ENCODE measurements at regions not wholly inside any gene's neighbourhood (a gene's known extent, or its start where the extent isn't known, plus 50 kb on each side); places are given as distances from the start of the nearest gene placed in this dataset.

DNA sequence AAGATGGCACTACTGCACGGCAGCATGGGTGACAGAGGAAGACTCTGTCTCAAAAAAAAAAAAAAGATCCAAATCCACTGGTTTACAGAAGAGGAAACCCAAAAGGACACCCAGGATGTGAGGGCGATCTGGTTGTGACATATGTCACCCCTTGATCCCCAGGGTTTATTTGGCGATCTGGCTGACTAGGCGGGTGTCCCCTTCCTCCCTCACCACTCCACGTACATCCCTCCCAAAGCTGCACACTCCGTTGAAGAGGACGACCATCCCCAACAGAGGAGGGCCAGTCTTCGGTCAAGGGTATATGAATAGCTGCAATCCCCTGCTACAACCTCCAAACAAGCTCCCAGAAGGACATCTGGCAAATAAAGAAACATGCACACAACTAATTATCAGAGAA, 111.6 kb downstream of the HTR5A start:
- no peak overlapping the region for H3K27ac Mint-ChIP-seq
- H3K9me3 Mint-ChIP-seq = peaks cover 2 to 7% of the 10 kb centered on the region in 2 donors
- H3K4me3 ChIP-seq (ENCODE audit: low read length) = no peak overlapping the region
- intact Hi-C loops (cut with micrococcal nuclease) = no loop called here
- peaks cover 12% of the 10 kb centered on the region for H3K36me3 Mint-ChIP-seq
- TF ChIP-seq, protein P1, sequence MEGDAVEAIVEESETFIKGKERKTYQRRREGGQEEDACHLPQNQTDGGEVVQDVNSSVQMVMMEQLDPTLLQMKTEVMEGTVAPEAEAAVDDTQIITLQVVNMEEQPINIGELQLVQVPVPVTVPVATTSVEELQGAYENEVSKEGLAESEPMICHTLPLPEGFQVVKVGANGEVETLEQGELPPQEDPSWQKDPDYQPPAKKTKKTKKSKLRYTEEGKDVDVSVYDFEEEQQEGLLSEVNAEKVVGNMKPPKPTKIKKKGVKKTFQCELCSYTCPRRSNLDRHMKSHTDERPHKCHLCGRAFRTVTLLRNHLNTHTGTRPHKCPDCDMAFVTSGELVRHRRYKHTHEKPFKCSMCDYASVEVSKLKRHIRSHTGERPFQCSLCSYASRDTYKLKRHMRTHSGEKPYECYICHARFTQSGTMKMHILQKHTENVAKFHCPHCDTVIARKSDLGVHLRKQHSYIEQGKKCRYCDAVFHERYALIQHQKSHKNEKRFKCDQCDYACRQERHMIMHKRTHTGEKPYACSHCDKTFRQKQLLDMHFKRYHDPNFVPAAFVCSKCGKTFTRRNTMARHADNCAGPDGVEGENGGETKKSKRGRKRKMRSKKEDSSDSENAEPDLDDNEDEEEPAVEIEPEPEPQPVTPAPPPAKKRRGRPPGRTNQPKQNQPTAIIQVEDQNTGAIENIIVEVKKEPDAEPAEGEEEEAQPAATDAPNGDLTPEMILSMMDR (IDR thresholded peaks at IDR 0.05) = no peak
- H3K4me1 Mint-ChIP-seq = no peaks in the 10 kb centered on the region
- no peaks in the 10 kb centered on the region for H3K4me1 ChIP-seq (ENCODE audit: control insufficient read depth, insufficient read depth, low read length)
- peaks cover 17% of the 10 kb centered on the region for H3K9me3 ChIP-seq (ENCODE audit: control insufficient read depth, insufficient read depth, low read length)
- DNase-seq = no peak
- ATAC-seq = peak in 1 of 3 donors; percentile 21
- H3K27me3 Mint-ChIP-seq (ENCODE audit: low read depth in 2 of 2) = peaks cover 8 to 36% of the 10 kb centered on the region in 2 donors
- 83% methylated on average over 8 of the region's 8 CpGs for WGBS (ENCODE audit: insufficient coverage)
- no peaks in the 10 kb centered on the region for H3K36me3 ChIP-seq (ENCODE audit: control insufficient read depth, insufficient read depth, low read length)
- H3K27me3 ChIP-seq (ENCODE audit: control insufficient read depth, insufficient read depth, low read length) = no peaks in the 10 kb centered on the region
- H3K4me3 Mint-ChIP-seq = no peak overlapping the region
- no peak overlapping the region for H3K27ac ChIP-seq (ENCODE audit: low read length)

GRCh38 chr7:155182406-155182970, 112.4 kb downstream of the HTR5A start:
- intact Hi-C loops (cut with micrococcal nuclease) = no loop called here
- H3K36me3 ChIP-seq (ENCODE audit: control insufficient read depth, insufficient read depth, low read length) = no peaks in the 10 kb centered on the region
- TF ChIP-seq, protein P1 (IDR thresholded peaks at IDR 0.05) = no peak
- no peaks in the 10 kb centered on the region for H3K4me1 ChIP-seq (ENCODE audit: control insufficient read depth, insufficient read depth, low read length)
- no peak for ATAC-seq
- Mint-ChIP-seq H3K4me1 (no peaks in the 10 kb centered on the region), H3K4me3 (no peak overlapping the region), H3K9me3 (peaks cover 2 to 7% of the 10 kb centered on the region in 2 donors), H3K27ac (no peak overlapping the region), H3K27me3 (ENCODE audit: low read depth in 2 of 2) (peaks cover 8 to 34% of the 10 kb centered on the region in 2 donors), H3K36me3 (peaks cover 12% of the 10 kb centered on the region)
- no peaks in the 10 kb centered on the region for H3K27me3 ChIP-seq (ENCODE audit: control insufficient read depth, insufficient read depth, low read length)
- no peak overlapping the region for H3K27ac ChIP-seq (ENCODE audit: low read length)
- WGBS (ENCODE audit: insufficient coverage) = 85% methylated on average over 8 of the region's 8 CpGs
- no peak for DNase-seq
- H3K4me3 ChIP-seq (ENCODE audit: low read length) = no peak overlapping the region
- peaks cover 17% of the 10 kb centered on the region for H3K9me3 ChIP-seq (ENCODE audit: control insufficient read depth, insufficient read depth, low read length)

GRCh38 chr7:155183655-155184054, 113.5 kb downstream of the HTR5A start:
- intact Hi-C loops (cut with micrococcal nuclease) = no loop called here
- peaks cover 0 to 5% of the 10 kb centered on the region in 2 donors for H3K4me1 Mint-ChIP-seq
- WGBS (ENCODE audit: insufficient coverage) = 94% methylated on average over 1 of the region's 1 CpG
- DNase-seq (no peak), ATAC-seq (peak in 1 of 3 donors; percentile 14)
- peaks cover 17% of the 10 kb centered on the region for H3K9me3 ChIP-seq (ENCODE audit: control insufficient read depth, insufficient read depth, low read length)
- H3K4me3 Mint-ChIP-seq = no peak overlapping the region
- no peak overlapping the region for H3K27ac ChIP-seq (ENCODE audit: low read length)
- no peaks in the 10 kb centered on the region for H3K36me3 ChIP-seq (ENCODE audit: control insufficient read depth, insufficient read depth, low read length)
- H3K36me3 Mint-ChIP-seq = peaks cover 12% of the 10 kb centered on the region
- no peaks in the 10 kb centered on the region for H3K27me3 ChIP-seq (ENCODE audit: control insufficient read depth, insufficient read depth, low read length)
- peaks cover 8 to 34% of the 10 kb centered on the region in 2 donors for H3K27me3 Mint-ChIP-seq (ENCODE audit: low read depth in 2 of 2)
- H3K4me1 ChIP-seq (ENCODE audit: control insufficient read depth, insufficient read depth, low read length) = no peaks in the 10 kb centered on the region
- H3K9me3 Mint-ChIP-seq = peaks cover 2 to 7% of the 10 kb centered on the region in 2 donors
- TF ChIP-seq, protein P1 (IDR thresholded peaks at IDR 0.05) = no peak
- H3K27ac Mint-ChIP-seq = no peak overlapping the region
- no peak overlapping the region for H3K4me3 ChIP-seq (ENCODE audit: low read length)

DNA sequence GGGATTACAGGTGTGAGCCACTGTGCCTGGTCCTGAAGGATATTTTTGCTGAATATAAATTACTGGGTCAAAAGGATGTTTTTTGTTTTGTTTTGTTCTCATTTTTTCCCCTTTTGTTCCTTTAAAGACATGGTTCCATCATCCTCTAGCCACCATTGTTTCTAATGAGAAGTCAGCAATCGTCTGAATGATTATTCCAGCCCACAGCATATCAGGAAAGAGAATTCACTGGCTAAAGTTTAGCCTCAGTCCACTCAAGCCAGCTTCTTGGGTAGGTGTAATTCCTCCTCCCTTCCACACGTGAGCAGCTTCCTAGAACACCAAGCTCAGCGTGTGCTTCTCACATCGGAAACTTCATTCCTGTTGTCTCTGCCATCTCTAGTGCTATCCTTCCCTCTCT, 112.8 kb upstream of the INSIG1 start:
- no peaks in the 10 kb centered on the region for H3K4me1 ChIP-seq (ENCODE audit: control insufficient read depth, insufficient read depth, low read length)
- H3K4me3 Mint-ChIP-seq = no peak overlapping the region

More for the DNA sequence above, 112.8 kb upstream of the INSIG1 start:
- Histone ChIP-seq H3K27ac (ENCODE audit: low read length) (no peak overlapping the region), H3K4me3 (ENCODE audit: low read length) (no peak overlapping the region), H3K9me3 (ENCODE audit: control insufficient read depth, insufficient read depth, low read length) (peaks cover 17% of the 10 kb centered on the region), H3K36me3 (ENCODE audit: control insufficient read depth, insufficient read depth, low read length) (no peaks in the 10 kb centered on the region), H3K27me3 (ENCODE audit: control insufficient read depth, insufficient read depth, low read length) (no peaks in the 10 kb centered on the region)
- Mint-ChIP-seq H3K27ac (no peak overlapping the region), H3K4me1 (peaks cover 0 to 6% of the 10 kb centered on the region in 2 donors), H3K27me3 (ENCODE audit: low read depth in 2 of 2) (peaks cover 8 to 34% of the 10 kb centered on the region in 2 donors), H3K9me3 (peaks cover 2 to 7% of the 10 kb centered on the region in 2 donors), H3K36me3 (peaks cover 12% of the 10 kb centered on the region)
- WGBS (ENCODE audit: insufficient coverage) = 88% methylated on average over 4 of the region's 4 CpGs
- DNase-seq (no peak), ATAC-seq (no peak)
- intact Hi-C loops (cut with micrococcal nuclease) = no loop called here
- TF ChIP-seq, protein P1 (IDR thresholded peaks at IDR 0.05) = no peak

Data from natural killer cell (primary cell).